ENCODE measurements at regions not wholly inside any gene's neighbourhood (a gene's known extent, or its start where the extent isn't known, plus 50 kb on each side); places are given as distances from the start of the nearest gene placed in this dataset.

- H3K27ac ChIP-seq, result no peak overlapping the region
- H3K9me3 ChIP-seq, result no peaks in the 10 kb centered on the region
- H3K4me1 ChIP-seq, result no peaks in the 10 kb centered on the region
- DNase-seq (ENCODE audit: low spot score in 2 of 2), result no peak
- intact Hi-C loops (cut with DNase I; ENCODE audit: low total_unique reads), result no loop called here
- no peaks in the 10 kb centered on the region for H3K27me3 ChIP-seq
- H3K36me3 ChIP-seq, result no peaks in the 10 kb centered on the region
- no peak overlapping the region for H3K4me3 ChIP-seq
- TF ChIP-seq POLR2A (IDR thresholded peaks at IDR 0.05) (no peak), POLR2AphosphoS5 (IDR thresholded peaks at IDR 0.05) (no peak), CTCF (IDR thresholded peaks at IDR 0.05) (no peak)
Measured at GRCh38 chr6:80976336-80976735, 776.1 kb downstream of the TENT5A start.

GRCh38 chr6:80974579-80974978 lies 777.9 kb downstream of the TENT5A start:
- Histone ChIP-seq H3K27ac (no peak overlapping the region), H3K27me3 (no peaks in the 10 kb centered on the region), H3K36me3 (no peaks in the 10 kb centered on the region), H3K9me3 (no peaks in the 10 kb centered on the region), H3K4me3 (no peak overlapping the region), H3K4me1 (no peaks in the 10 kb centered on the region)
- intact Hi-C loops (cut with DNase I; ENCODE audit: low total_unique reads), result no loop called here
- no peak for DNase-seq (ENCODE audit: low spot score in 2 of 2)
- TF ChIP-seq CTCF (IDR thresholded peaks at IDR 0.05) (no peak), POLR2AphosphoS5 (IDR thresholded peaks at IDR 0.05) (no peak), POLR2A (IDR thresholded peaks at IDR 0.05) (no peak)

GRCh38 chr6:80969439-80969838 lies 783.0 kb downstream of the TENT5A start:
- no peak for DNase-seq (ENCODE audit: low spot score in 2 of 2)
- Histone ChIP-seq H3K36me3 (no peaks in the 10 kb centered on the region), H3K27ac (no peak overlapping the region), H3K9me3 (no peaks in the 10 kb centered on the region), H3K27me3 (no peaks in the 10 kb centered on the region), H3K4me1 (no peaks in the 10 kb centered on the region), H3K4me3 (no peak overlapping the region)
- TF ChIP-seq POLR2A (IDR thresholded peaks at IDR 0.05), result no peak
- no peak for TF ChIP-seq POLR2AphosphoS5 (IDR thresholded peaks at IDR 0.05)
- no peak for TF ChIP-seq CTCF (IDR thresholded peaks at IDR 0.05)
- intact Hi-C loops (cut with DNase I; ENCODE audit: low total_unique reads), result no loop called here

- DNase-seq (ENCODE audit: low spot score in 2 of 2), result no peak
- no peaks in the 10 kb centered on the region for H3K36me3 ChIP-seq
- intact Hi-C loops (cut with DNase I; ENCODE audit: low total_unique reads), result no loop called here
- no peak overlapping the region for H3K27ac ChIP-seq
- no peaks in the 10 kb centered on the region for H3K4me1 ChIP-seq
- TF ChIP-seq POLR2AphosphoS5 (IDR thresholded peaks at IDR 0.05) (no peak), POLR2A (IDR thresholded peaks at IDR 0.05) (no peak), CTCF (IDR thresholded peaks at IDR 0.05) (no peak)
- no peaks in the 10 kb centered on the region for H3K9me3 ChIP-seq
- H3K4me3 ChIP-seq, result no peak overlapping the region
- no peaks in the 10 kb centered on the region for H3K27me3 ChIP-seq
Measured at GRCh38 chr6:80967609-80968008, 784.9 kb downstream of the TENT5A start.

- Histone ChIP-seq H3K4me1 (no peaks in the 10 kb centered on the region), H3K4me3 (no peak overlapping the region), H3K36me3 (no peaks in the 10 kb centered on the region), H3K27me3 (no peaks in the 10 kb centered on the region), H3K27ac (no peak overlapping the region), H3K9me3 (no peaks in the 10 kb centered on the region)
- no peak for TF ChIP-seq POLR2AphosphoS5 (IDR thresholded peaks at IDR 0.05)
- TF ChIP-seq POLR2A (IDR thresholded peaks at IDR 0.05), result no peak
- no peak for TF ChIP-seq CTCF (IDR thresholded peaks at IDR 0.05)
- intact Hi-C loops (cut with DNase I; ENCODE audit: low total_unique reads), result no loop called here
- no peak for DNase-seq (ENCODE audit: low spot score in 2 of 2)
Measured at GRCh38 chr6:80962382-80962781, 790.1 kb downstream of the TENT5A start.
